A549 (cell line): ENCODE measurements at regions not wholly inside any gene's neighbourhood (a gene's known extent, or its start where the extent isn't known, plus 50 kb on each side); places are given as distances from the start of the nearest gene placed in this dataset.
"Not testable (repeated sequence)": the region's sequence is repeated elsewhere in the genome, so short reads cannot be mapped to it uniquely, and the experiment has no call there.

Experiments used
- ATAC-seq, 2 experiments: fragments of 200-7000 bp in 1 of 2; fragments of >200 bp in 1 of 2; cut with Nextera tagmentation in 1 of 2; cut with Tn5 transposase in 1 of 2; 3 replicates each; pipeline versions ENCODE4 v1.8.0 to v1.9.1; 2018 to 2020; ENCODE audit warnings: mild to moderate bottlenecking in 1 of 2, moderate library complexity in 1 of 2
- CTCF ChIA-PET: fragments of 300-600 bp; sonication (Branson Sonifier 250); formaldehyde crosslinking; extraction: SDS; loops from one replicate; lab custom pipeline; 2021; ENCODE audit warnings: antibody characterized with exemption, inconsistent platforms; lab: Yijun Ruan, JAX
- POLR2A ChIA-PET: fragments of 350-600 bp; formaldehyde crosslinking; extraction: SDS; loops from one replicate; lab custom pipeline; 2021; ENCODE audit warnings: antibody characterized with exemption, inconsistent platforms; lab: Yijun Ruan, JAX
- DNase-seq, 2 experiments: peaks; one replicate each; pipeline versions ENCODE4 v3.0.0 to v3.0.0-alpha.2; 2011 to 2016; ENCODE audit warnings: low read depth in 1 of 2, low spot score in 1 of 2
- FAIRE-seq: peaks from 2 replicates; lab custom pipeline; 2011; peaks lifted over from hg19 to GRCh38; lab: Jason Lieb, UNC
- H3K27ac ChIP-seq, 2 experiments: fragments of >200 bp; sonication (Bioruptor Twin); formaldehyde crosslinking; 3 replicates each; pipeline ENCODE4 v1.5.1; 2016 to 2017
- H3K4me1 ChIP-seq: fragments of >200 bp; sonication (Bioruptor Twin); formaldehyde crosslinking; 3 replicates; pipeline ENCODE4 v1.6.1; 2016
- H3K4me2 ChIP-seq: fragments of >200 bp; sonication (Bioruptor Twin); formaldehyde crosslinking; 3 replicates; pipeline ENCODE4 v1.6.1; 2016
- H3K4me3 ChIP-seq: fragments of >200 bp; sonication (Bioruptor Twin); formaldehyde crosslinking; 3 replicates; pipeline ENCODE4 v1.5.1; 2016
- H3K9me3 ChIP-seq: fragments of >200 bp; sonication (Bioruptor Twin); formaldehyde crosslinking; 3 replicates; pipeline ENCODE4 v1.6.1; 2016
- CEBPB ChIP-seq, 2 experiments: fragments of >200 bp in 1 of 2; sonication (Bioruptor Twin) in 1 of 2; formaldehyde crosslinking in 1 of 2; IDR thresholded peaks; 2 replicates each; pipeline ENCODE4 v1.6.1; 2012 to 2016
- CHD2 ChIP-seq: fragments of 150-350 bp; IDR thresholded peaks from 2 replicates; pipeline ENCODE4 v1.6.1; 2014; ENCODE audit warnings: low read length; ENCODE audit not compliant: partially characterized antibody
- EHMT2 ChIP-seq: fragments of 200-600 bp; sonication (generic); IDR thresholded peaks from 2 replicates; pipeline ENCODE4 v1.6.1; 2016; ENCODE audit warnings: antibody characterized with exemption, low read depth, mild to moderate bottlenecking, moderate library complexity
- HDAC2 ChIP-seq: fragments of 200-600 bp; sonication (generic); IDR thresholded peaks from 2 replicates; pipeline ENCODE4 v1.6.1; 2016
- JUN ChIP-seq, 2 experiments: fragments of >200 bp; sonication (Bioruptor Twin); formaldehyde crosslinking; IDR thresholded peaks; 2 replicates in 1 of 2; 3 replicates in 1 of 2; pipeline ENCODE4 v1.6.1; 2016 to 2017
- NPAS2 ChIP-seq: fragments of 250-450 bp; sonication (Bioruptor Pico); IDR thresholded peaks from 2 replicates; pipeline ENCODE4 v1.8.0; 2022; ENCODE audit warnings: mild to moderate bottlenecking, moderate library complexity, borderline replicate concordance
- NR3C1 ChIP-seq: fragments of >200 bp; sonication (Bioruptor Twin); formaldehyde crosslinking; IDR thresholded peaks from 3 replicates; pipeline ENCODE4 v1.6.1; 2017
- POLR2A ChIP-seq: IDR thresholded peaks from 2 replicates; pipeline ENCODE4 v1.6.1; 2012; ENCODE audit warnings: mild to moderate bottlenecking, low read length
- RAD21 ChIP-seq, 2 experiments: fragments of >200 bp in 1 of 2; sonication (Bioruptor Twin) in 1 of 2; formaldehyde crosslinking in 1 of 2; IDR thresholded peaks in 1 of 2; conservative IDR thresholded peaks in 1 of 2; 2 replicates in 1 of 2; 3 replicates in 1 of 2; pipeline ENCODE4 v1.6.1; 2012 to 2018; ENCODE audit warnings: inconsistent platforms in 1 of 2
- RARB ChIP-seq: fragments of 250-450 bp; sonication (Bioruptor Pico); IDR thresholded peaks from 2 replicates; pipeline ENCODE4 v1.8.0; 2021; ENCODE audit warnings: mild to moderate bottlenecking, moderate library complexity
- RCOR1 ChIP-seq: fragments of 150-350 bp; IDR thresholded peaks from 2 replicates; pipeline ENCODE4 v1.6.1; 2014; ENCODE audit warnings: antibody characterized with exemption, low read length, low read depth
- RFX5 ChIP-seq: fragments of 450-650 bp; IDR thresholded peaks from 2 replicates; pipeline ENCODE4 v1.7.1; 2014; ENCODE audit warnings: antibody characterized with exemption, mild to moderate bottlenecking, moderate library complexity
- TP53 ChIP-seq: fragments of 250-450 bp; sonication (Bioruptor Pico); IDR thresholded peaks from 2 replicates; pipeline ENCODE4 v1.5.0; 2021; ENCODE audit warnings: mild to moderate bottlenecking, moderate library complexity
- WGBS: methylation state at CpG from one replicate; pipeline ENCODE4 v1.1.6; 2017; ENCODE audit errors: missing lambda C conversion rate; 5-methylcytosine and 5-hydroxymethylcytosine counted together
- TF ChIP-seq, protein P1 (sequence below): fragments of 250-450 bp; sonication (Bioruptor Pico); IDR thresholded peaks from 2 replicates; pipeline ENCODE4 v1.5.0; 2020; ENCODE audit warnings: low read depth, mild to moderate bottlenecking, moderate library complexity
- TF ChIP-seq, protein P2 (sequence below): fragments of >200 bp; sonication (Bioruptor Twin); formaldehyde crosslinking; IDR thresholded peaks from 3 replicates; pipeline ENCODE4 v1.5.1; 2016
- TF ChIP-seq, protein P3 (sequence below): IDR thresholded peaks from 2 replicates; pipeline ENCODE4 v1.6.1; 2012

DNA sequence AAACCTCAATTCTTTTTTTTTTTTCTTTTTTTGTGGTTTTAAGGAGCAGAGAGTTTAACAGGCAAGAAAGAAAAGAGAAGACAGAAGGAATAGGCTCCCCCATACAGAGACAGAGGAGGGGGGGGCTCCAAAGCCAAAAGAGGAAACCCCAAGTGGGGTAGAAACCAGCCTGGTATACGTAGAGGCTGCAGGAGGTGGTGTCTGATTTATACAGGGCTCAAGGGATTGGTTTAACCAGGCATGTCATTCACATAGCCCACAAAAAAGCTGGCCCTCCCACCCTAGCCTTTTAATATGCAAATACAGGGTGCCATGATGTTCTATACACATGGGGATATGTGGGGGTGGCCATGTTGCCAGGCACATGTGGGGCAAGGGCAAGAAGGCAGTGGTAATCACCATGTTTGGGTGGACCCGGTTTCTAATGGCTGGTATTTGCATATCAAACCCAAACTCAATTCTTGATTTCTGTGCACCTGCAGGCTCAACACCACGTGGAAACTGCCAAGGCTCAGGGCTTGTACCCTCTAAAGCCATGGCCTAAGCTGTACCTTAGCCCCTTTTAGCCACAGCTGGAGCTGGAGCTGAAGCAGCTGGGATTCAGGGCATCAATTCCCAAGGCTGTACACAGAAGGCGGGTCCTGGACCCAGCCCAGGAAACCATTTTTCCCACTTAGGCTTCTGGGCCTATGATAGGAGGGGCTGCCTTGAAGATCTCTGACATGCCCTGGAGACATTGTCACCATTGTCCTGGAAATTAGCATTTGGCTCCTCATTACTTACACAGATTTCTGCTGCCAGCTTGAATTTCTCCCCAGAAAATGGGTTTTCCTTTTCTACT, 170.3 kb downstream of the MAIP1 start:
- Histone ChIP-seq H3K4me1 (peaks cover 38% of the 10 kb centered on the region), H3K27ac (peak overlapping the region; percentile 25 to 37; a peak in 2 of 6 replicates), H3K4me2 (peak overlapping the region; percentile 53; the same call in 2 of the 3 replicates)
- DNase-seq (no peak), FAIRE-seq (no peak)
- POLR2A ChIA-PET, result interaction anchor here (1.1 kb wide), 1 partner anchor 360 kb away, joined by 3 read pairs; no protein-coding TSS in a partner anchor
- TF ChIP-seq HDAC2, result no peak
- no peak for TF ChIP-seq CHD2
- TF ChIP-seq NR3C1, result no peak
- TF ChIP-seq POLR2A, result no peak
- no peak for TF ChIP-seq RCOR1
- TF ChIP-seq TP53 (CRISPR knock-in tag), result no peak
- TF ChIP-seq, protein P1, sequence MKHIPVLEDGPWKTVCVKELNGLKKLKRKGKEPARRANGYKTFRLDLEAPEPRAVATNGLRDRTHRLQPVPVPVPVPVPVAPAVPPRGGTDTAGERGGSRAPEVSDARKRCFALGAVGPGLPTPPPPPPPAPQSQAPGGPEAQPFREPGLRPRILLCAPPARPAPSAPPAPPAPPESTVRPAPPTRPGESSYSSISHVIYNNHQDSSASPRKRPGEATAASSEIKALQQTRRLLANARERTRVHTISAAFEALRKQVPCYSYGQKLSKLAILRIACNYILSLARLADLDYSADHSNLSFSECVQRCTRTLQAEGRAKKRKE (CRISPR knock-in tag), result no peak
- TF ChIP-seq, protein P2, sequence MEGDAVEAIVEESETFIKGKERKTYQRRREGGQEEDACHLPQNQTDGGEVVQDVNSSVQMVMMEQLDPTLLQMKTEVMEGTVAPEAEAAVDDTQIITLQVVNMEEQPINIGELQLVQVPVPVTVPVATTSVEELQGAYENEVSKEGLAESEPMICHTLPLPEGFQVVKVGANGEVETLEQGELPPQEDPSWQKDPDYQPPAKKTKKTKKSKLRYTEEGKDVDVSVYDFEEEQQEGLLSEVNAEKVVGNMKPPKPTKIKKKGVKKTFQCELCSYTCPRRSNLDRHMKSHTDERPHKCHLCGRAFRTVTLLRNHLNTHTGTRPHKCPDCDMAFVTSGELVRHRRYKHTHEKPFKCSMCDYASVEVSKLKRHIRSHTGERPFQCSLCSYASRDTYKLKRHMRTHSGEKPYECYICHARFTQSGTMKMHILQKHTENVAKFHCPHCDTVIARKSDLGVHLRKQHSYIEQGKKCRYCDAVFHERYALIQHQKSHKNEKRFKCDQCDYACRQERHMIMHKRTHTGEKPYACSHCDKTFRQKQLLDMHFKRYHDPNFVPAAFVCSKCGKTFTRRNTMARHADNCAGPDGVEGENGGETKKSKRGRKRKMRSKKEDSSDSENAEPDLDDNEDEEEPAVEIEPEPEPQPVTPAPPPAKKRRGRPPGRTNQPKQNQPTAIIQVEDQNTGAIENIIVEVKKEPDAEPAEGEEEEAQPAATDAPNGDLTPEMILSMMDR, result no peak
- no peak for TF ChIP-seq RARB
- TF ChIP-seq, protein P3, sequence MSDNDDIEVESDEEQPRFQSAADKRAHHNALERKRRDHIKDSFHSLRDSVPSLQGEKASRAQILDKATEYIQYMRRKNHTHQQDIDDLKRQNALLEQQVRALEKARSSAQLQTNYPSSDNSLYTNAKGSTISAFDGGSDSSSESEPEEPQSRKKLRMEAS, result no peak
- TF ChIP-seq EHMT2, result no peak
- TF ChIP-seq NPAS2 (CRISPR knock-in tag), result no peak
- no peak for TF ChIP-seq RAD21 (conservative IDR thresholded peaks at IDR 0.05 in 1 of 2, IDR thresholded peaks at IDR 0.05 in 1 of 2)
- TF ChIP-seq, all 56 proteins: peak for 0
- WGBS, result 80% methylated on average over 4 of the region's 4 CpGs
- CTCF ChIA-PET, result interaction anchor here (1.1 to 1.5 kb wide), 2 partner anchors 10 to 54 kb away, joined by 3 read pairs; no protein-coding TSS in a partner anchor
- Histone ChIP-seq H3K9me3 (no peaks in the 10 kb centered on the region), H3K4me3 (no peak overlapping the region)
- ATAC-seq, result no peak

DNA sequence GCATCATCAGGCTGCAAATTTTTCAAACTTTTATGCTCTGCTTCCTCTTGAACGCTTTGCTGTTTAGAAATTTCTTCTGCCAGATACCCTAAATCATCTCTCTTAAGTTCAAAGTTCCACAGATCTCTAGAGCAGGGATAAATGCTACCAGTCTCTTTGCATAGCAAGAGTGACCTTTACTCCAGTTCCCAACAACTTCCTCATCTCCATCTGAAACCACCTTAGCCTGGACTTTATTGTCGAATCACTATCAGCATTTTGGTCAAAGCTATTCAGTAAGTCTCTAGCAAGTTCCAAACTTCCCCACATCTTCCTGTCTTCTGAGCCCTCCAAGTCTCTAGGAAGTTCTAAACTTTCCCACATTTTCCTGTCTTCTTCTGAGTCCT, 170.9 kb downstream of the MAIP1 start:
- CTCF ChIA-PET, FAIRE-seq, DNase-seq, H3K4me3 ChIP-seq, H3K4me2 ChIP-seq, H3K27ac ChIP-seq, ATAC-seq, H3K9me3 ChIP-seq: not testable (repeated sequence)
- H3K4me1 ChIP-seq, result peaks cover 44% of the 10 kb centered on the region
- WGBS, result 72% methylated on average over 2 of the region's 2 CpGs
- POLR2A ChIA-PET, result interaction anchor here (1.1 kb wide), 1 partner anchor 359 kb away, joined by 3 read pairs; no protein-coding TSS in a partner anchor

DNA sequence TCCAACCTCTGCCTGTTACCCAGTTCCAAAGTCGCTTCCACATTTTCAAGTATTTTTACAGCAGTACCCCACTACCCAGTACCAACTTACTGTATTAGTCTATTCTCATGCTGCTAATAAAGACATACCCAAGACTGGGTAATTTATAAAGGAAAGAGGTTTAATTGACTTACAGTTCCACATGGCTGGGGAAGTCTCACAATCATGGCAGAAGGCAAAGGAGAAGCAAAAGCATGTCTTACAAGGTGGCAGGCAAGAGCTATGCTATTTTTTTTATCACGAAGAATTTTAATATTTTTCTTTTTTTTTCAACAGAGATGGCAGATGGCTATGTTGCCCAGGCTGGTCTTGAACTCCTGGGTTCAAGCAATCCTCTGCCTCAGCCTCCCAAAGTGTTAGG, 171.3 kb downstream of the MAIP1 start:
- POLR2A ChIA-PET, result interaction anchor here (1.1 kb wide), 1 partner anchor 359 kb away, joined by 3 read pairs; no protein-coding TSS in a partner anchor
- CTCF ChIA-PET, H3K4me2 ChIP-seq, FAIRE-seq, DNase-seq, H3K9me3 ChIP-seq, ATAC-seq, H3K4me3 ChIP-seq, H3K27ac ChIP-seq: not testable (repeated sequence)
- H3K4me1 ChIP-seq, result peaks cover 48% of the 10 kb centered on the region
- 82% methylated on average over 2 of the region's 2 CpGs for WGBS

DNA sequence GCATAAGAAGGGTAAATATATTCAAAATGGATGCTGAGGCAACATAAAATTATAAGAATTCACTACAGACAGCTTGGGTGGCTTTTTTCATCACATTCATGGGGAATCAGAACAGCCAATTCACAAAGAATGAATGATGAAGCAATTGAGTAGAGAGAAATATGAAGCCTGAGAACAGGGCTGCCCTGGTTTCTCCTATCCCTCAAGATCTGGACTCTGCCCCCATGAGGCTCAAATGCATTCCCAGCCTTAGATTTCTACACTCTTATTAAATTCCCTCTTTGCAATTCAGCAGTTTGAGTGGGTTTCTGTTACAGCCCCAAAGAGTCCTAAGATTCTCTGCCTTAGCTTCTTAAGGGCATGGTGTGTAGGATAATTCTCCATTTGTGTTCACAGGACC, 172.5 kb downstream of the MAIP1 start:
- Histone ChIP-seq H3K4me1 (peaks cover 48% of the 10 kb centered on the region), H3K4me2 (no peak overlapping the region), H3K9me3 (no peaks in the 10 kb centered on the region), H3K27ac (0 out of 6 replicates have a peak overlapping the region, but pooled peaks of 1 of the 2 experiments have one; percentile 35), H3K4me3 (no peak overlapping the region)
- ChIA-PET CTCF (no interaction called here), POLR2A (no interaction called here)
- no peak for FAIRE-seq
- DNase-seq, result peak in 1 of 2 experiments; percentile 5
- TF ChIP-seq RAD21 (conservative IDR thresholded peaks at IDR 0.05 in 1 of 2, IDR thresholded peaks at IDR 0.05 in 1 of 2) (no peak), CHD2 (no peak), RFX5 (no peak), CEBPB (IDR thresholded peaks at IDR 0.05) (no peak), JUN (IDR thresholded peaks at IDR 0.05) (no peak)
- ATAC-seq, result peak in 1 of 2 experiments; percentile 53; a peak in 3 of 6 replicates
